ENCODE measurements at regions not wholly inside any gene's neighbourhood (a gene's known extent, or its start where the extent isn't known, plus 50 kb on each side); places are given as distances from the start of the nearest gene placed in this dataset.

GRCh38 chr12:65741656-65742017, 82.6 kb upstream of the HMGA2 start:
- no peak for TF ChIP-seq CTCF (IDR thresholded peaks at IDR 0.05; ENCODE audit: insufficient read depth, low read length, poor library complexity, severe bottlenecking)
- TF ChIP-seq EZH2phosphoT487 (conservative IDR thresholded peaks at IDR 0.05; ENCODE audit: low read length), result no peak
